ENCODE measurements at regions not wholly inside any gene's neighbourhood (a gene's known extent, or its start where the extent isn't known, plus 50 kb on each side); places are given as distances from the start of the nearest gene placed in this dataset.

GRCh38 chr21:17925000-17925610 lies 105.9 kb upstream of the C21orf91 start:
- Mint-ChIP-seq H3K36me3 (peaks cover 2% of the 10 kb centered on the region), H3K4me3 (no peak overlapping the region), H3K4me1 (peaks cover 11% of the 10 kb centered on the region), H3K27ac (no peak overlapping the region), H3K27me3 (ENCODE audit: low read depth) (peaks cover 8% of the 10 kb centered on the region), H3K9me3 (peaks cover 13% of the 10 kb centered on the region)
- no peak for DNase-seq (ENCODE audit: low spot score in 2 of 2, unreplicated experiment in 2 of 2)
- TF ChIP-seq CTCF (IDR thresholded peaks at IDR 0.05; ENCODE audit: unreplicated experiment): peak; percentile 87

- no peak for DNase-seq (ENCODE audit: low spot score in 2 of 2, unreplicated experiment in 2 of 2)
- H3K4me3 Mint-ChIP-seq: no peak overlapping the region
- peaks cover 8% of the 10 kb centered on the region for H3K27me3 Mint-ChIP-seq (ENCODE audit: low read depth)
- peaks cover 11% of the 10 kb centered on the region for H3K36me3 Mint-ChIP-seq
- H3K4me1 Mint-ChIP-seq: peaks cover 9% of the 10 kb centered on the region
- no peak for TF ChIP-seq CTCF (IDR thresholded peaks at IDR 0.05; ENCODE audit: unreplicated experiment)
- peaks cover 33% of the 10 kb centered on the region for H3K9me3 Mint-ChIP-seq
- no peak overlapping the region for H3K27ac Mint-ChIP-seq
Measured at GRCh38 chr21:17921579-17922530, 102.7 kb upstream of the C21orf91 start.

GRCh38 chr21:17915976-17916375 lies 96.8 kb upstream of the C21orf91 start:
- no peak overlapping the region for H3K4me3 Mint-ChIP-seq
- peaks cover 29% of the 10 kb centered on the region for H3K9me3 Mint-ChIP-seq
- no peaks in the 10 kb centered on the region for H3K4me1 Mint-ChIP-seq
- no peak overlapping the region for H3K27ac Mint-ChIP-seq
- TF ChIP-seq CTCF (IDR thresholded peaks at IDR 0.05; ENCODE audit: unreplicated experiment): no peak
- peaks cover 11% of the 10 kb centered on the region for H3K36me3 Mint-ChIP-seq
- DNase-seq (ENCODE audit: low spot score in 2 of 2, unreplicated experiment in 2 of 2): no peak
- peaks cover 8% of the 10 kb centered on the region for H3K27me3 Mint-ChIP-seq (ENCODE audit: low read depth)

- Mint-ChIP-seq H3K27me3 (ENCODE audit: low read depth) (peaks cover 11% of the 10 kb centered on the region), H3K27ac (no peak overlapping the region), H3K9me3 (no peaks in the 10 kb centered on the region), H3K36me3 (no peaks in the 10 kb centered on the region), H3K4me1 (no peaks in the 10 kb centered on the region), H3K4me3 (no peak overlapping the region)
- no peak for DNase-seq (ENCODE audit: low spot score in 2 of 2, unreplicated experiment in 2 of 2)
- no peak for TF ChIP-seq CTCF (IDR thresholded peaks at IDR 0.05; ENCODE audit: unreplicated experiment)
Measured at GRCh38 chr21:17911628-17912027, 92.5 kb upstream of the C21orf91 start.

- TF ChIP-seq CTCF (IDR thresholded peaks at IDR 0.05; ENCODE audit: unreplicated experiment): no peak
- H3K27ac Mint-ChIP-seq: no peak overlapping the region
- peaks cover 13% of the 10 kb centered on the region for H3K9me3 Mint-ChIP-seq
- H3K4me3 Mint-ChIP-seq: no peak overlapping the region
- H3K36me3 Mint-ChIP-seq: peaks cover 1% of the 10 kb centered on the region
- DNase-seq (ENCODE audit: low spot score in 2 of 2, unreplicated experiment in 2 of 2): no peak
- H3K27me3 Mint-ChIP-seq (ENCODE audit: low read depth): no peaks in the 10 kb centered on the region
- peaks cover 17% of the 10 kb centered on the region for H3K4me1 Mint-ChIP-seq
Measured at GRCh38 chr21:17903929-17904639, 84.9 kb upstream of the C21orf91 start.

Measured in mesothelial cell of epicardium (in vitro differentiated cells).